ENCODE measurements at regions not wholly inside any gene's neighbourhood (a gene's known extent, or its start where the extent isn't known, plus 50 kb on each side); places are given as distances from the start of the nearest gene placed in this dataset.

GRCh38 chr6:102766963-102767362 lies 1373.5 kb downstream of the GRIK2 start:
- TF ChIP-seq GATA2 (IDR thresholded peaks at IDR 0.05; ENCODE audit: low read depth, low read length) (no peak), GATA3 (IDR thresholded peaks at IDR 0.05; ENCODE audit: low read depth, low read length) (no peak)

Measured in SH-SY5Y (cell line).